Body of pancreas (tissue), 4 donors: ENCODE measurements at regions not wholly inside any gene's neighbourhood (a gene's known extent, or its start where the extent isn't known, plus 50 kb on each side); places are given as distances from the start of the nearest gene placed in this dataset.

Experiments
- ATAC-seq: fragments of 150-250 bp; one replicate; pipeline ENCODE4 v1.9.1; 2016
- DNase-seq, 4 donors: peaks; one replicate each; pipeline ENCODE4 v3.0.0-alpha.2; 2019
- H3K27ac ChIP-seq, 4 donors: fragments of 200-600 bp; sonication (generic); 1 replicate in 3 of 4; 2 replicates in 1 of 4; pipeline versions ENCODE4 v1.5.1 to v1.6.1; 2016 to 2019; ENCODE audit warnings: mild to moderate bottlenecking in 1 of 4, mixed read lengths in 1 of 4, moderate library complexity in 1 of 4
- H3K27me3 ChIP-seq, 2 donors: fragments of 200-600 bp; sonication (generic); one replicate each; pipeline ENCODE4 v1.6.0; 2016; ENCODE audit warnings: mild to moderate bottlenecking in 1 of 2
- H3K36me3 ChIP-seq, 2 donors: fragments of 200-600 bp; sonication (generic); replicated peaks in 1 of 2; 2 replicates each; pipeline ENCODE4 v1.5.1; 2016; ENCODE audit warnings: low read depth in 2 of 2; ENCODE audit not compliant: insufficient read depth in 1 of 2
- H3K4me1 ChIP-seq: fragments of 200-600 bp; sonication (generic); one replicate; pipeline ENCODE4 v1.6.0; 2016
- H3K4me3 ChIP-seq, 2 donors: fragments of 200-600 bp; sonication (generic); 1 replicate in 1 of 2; 2 replicates in 1 of 2; pipeline ENCODE4 v1.5.1; 2016 to 2019
- H3K9me3 ChIP-seq, 3 donors: fragments of 200-600 bp; sonication (generic); 1 replicate in 2 of 3; 2 replicates in 1 of 3; pipeline ENCODE4 v1.5.1; 2016
- CTCF ChIP-seq, 7 experiments: fragments of 450-650 bp in 4 of 7; fragments of 200-600 bp in 3 of 7; sonication (generic) in 3 of 7; IDR thresholded peaks; one replicate each; pipeline ENCODE4 v1.5.1; 2016 to 2019; ENCODE audit warnings: antibody characterized with exemption in 7 of 7
- POLR2A ChIP-seq, 3 donors: fragments of 450-650 bp; IDR thresholded peaks; one replicate each; pipeline ENCODE4 v1.6.1; 2016; ENCODE audit warnings: antibody characterized with exemption in 3 of 3, mild to moderate bottlenecking in 2 of 3
- WGBS, 2 donors: methylation state at CpG; one replicate each; pipeline ENCODE4 v1.1.5; 2017; 5-methylcytosine and 5-hydroxymethylcytosine counted together
- intact Hi-C: fragments of 100-400 bp; cut with DNase I; formaldehyde crosslinking; loops from one replicate; pipeline ENCODE4 v1.15.1; 2023

DNA sequence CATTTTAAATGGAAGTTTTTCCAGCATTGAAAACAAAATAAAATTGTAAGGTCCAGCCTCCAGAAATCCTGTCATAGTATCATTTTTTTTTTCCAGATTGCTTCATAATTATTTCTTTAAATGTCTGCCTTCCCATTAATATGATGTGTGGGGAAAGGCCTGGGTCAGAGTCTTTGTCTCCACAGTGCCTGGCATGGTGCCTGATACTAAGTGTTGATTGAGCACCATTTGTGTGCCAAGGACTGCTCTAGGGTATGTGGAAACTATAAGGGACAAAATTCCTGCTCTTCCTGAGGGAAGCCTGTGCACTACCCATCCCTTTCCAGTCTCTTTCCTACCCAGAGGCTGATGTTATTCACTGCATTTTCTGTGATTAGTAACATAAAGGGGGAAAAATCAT lies 53.1 kb upstream of the BEND4 start:
- Histone ChIP-seq H3K4me1 (no peaks in the 10 kb centered on the region), H3K27me3 (no peaks in the 10 kb centered on the region), H3K36me3 (no peaks in the 10 kb centered on the region), H3K4me3 (no peak overlapping the region), H3K9me3 (no peaks in the 10 kb centered on the region), H3K27ac (no peak overlapping the region)
- DNase-seq (no peak), ATAC-seq (no peak)
- intact Hi-C loops, result no loop called here
- TF ChIP-seq POLR2A (IDR thresholded peaks at IDR 0.05), result no peak
- no peak for TF ChIP-seq CTCF (IDR thresholded peaks at IDR 0.05)

DNA sequence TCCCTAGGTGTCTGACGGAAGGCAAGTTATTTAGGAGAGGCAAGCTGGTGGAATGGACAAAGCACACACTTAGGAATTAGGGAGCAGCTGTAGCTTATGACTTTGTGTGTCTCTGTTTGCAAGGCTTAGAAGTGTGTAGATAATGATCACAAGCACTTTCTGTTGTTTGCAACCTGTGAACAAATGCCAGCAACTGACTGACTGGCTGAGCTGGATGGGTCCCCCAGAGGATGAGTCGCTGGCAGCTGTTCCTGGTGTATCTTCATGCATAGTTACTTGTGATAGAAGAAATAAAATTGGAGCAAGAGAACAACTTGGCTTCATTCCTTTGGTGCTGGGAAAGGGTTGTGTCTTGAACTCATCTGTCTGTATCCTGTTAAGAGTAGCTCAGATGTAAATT lies 64.2 kb upstream of the BEND4 start:
- intact Hi-C loops, result no loop called here
- WGBS, 2 donors, result 77 to 78% methylated on average over 2 of the region's 2 CpGs
- ATAC-seq (no peak), DNase-seq (no peak)
- no peak overlapping the region for H3K27ac ChIP-seq
- H3K36me3 ChIP-seq, result no peaks in the 10 kb centered on the region
- no peak overlapping the region for H3K4me3 ChIP-seq
- H3K9me3 ChIP-seq, result no peaks in the 10 kb centered on the region
- TF ChIP-seq POLR2A (IDR thresholded peaks at IDR 0.05) (no peak), CTCF (IDR thresholded peaks at IDR 0.05) (no peak)
- H3K27me3 ChIP-seq, result no peaks in the 10 kb centered on the region
- H3K4me1 ChIP-seq, result no peaks in the 10 kb centered on the region

DNA sequence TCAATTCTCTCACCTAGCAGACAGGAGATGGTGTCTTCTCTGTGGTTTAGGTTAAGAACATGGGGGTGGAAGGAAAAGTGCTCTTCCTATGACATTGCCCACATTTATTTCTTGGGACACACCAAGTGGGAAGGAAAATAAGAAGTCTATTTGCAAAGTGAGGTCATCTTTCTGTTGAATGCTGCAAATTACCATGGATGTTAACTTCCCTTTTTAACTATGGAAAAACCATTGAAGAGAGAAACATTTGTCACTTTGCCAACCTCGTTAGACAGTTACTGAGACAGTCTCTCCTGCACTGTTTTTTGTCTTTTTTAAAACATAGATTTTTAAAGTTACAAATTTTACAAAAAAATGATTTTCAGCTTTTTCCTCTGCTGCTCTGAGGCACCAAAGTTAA lies 72.8 kb upstream of the BEND4 start:
- Histone ChIP-seq H3K4me3 (no peak overlapping the region), H3K36me3 (no peaks in the 10 kb centered on the region), H3K27me3 (no peaks in the 10 kb centered on the region), H3K4me1 (no peaks in the 10 kb centered on the region), H3K27ac (no peak overlapping the region), H3K9me3 (no peaks in the 10 kb centered on the region)
- DNase-seq (no peak), ATAC-seq (no peak)
- intact Hi-C loops, result no loop called here
- TF ChIP-seq POLR2A (IDR thresholded peaks at IDR 0.05) (no peak), CTCF (IDR thresholded peaks at IDR 0.05) (no peak)
- 32 to 62% methylated on average over 1 of the region's 1 CpG for WGBS, 2 donors

DNA sequence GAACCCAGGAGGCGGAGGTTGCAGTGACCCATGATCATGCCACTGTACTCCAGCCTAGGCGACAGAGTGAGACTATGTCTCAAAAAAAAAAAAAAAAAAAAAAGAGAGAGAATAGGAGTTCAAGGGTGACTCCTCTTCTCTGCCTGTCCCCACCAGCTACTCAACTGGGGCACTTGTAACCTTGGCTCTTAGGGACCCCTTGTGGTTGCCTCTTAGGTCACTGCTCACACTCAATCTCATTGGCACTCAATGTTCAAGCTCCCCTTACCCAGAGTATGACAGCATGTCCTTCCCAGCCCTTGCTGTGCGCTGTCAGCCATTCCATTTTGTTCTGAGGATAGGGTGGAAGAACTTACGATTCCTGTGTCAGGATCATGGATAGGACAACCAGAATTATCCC lies 82.4 kb upstream of the BEND4 start:
- DNase-seq, result no peak
- Histone ChIP-seq H3K27me3 (no peaks in the 10 kb centered on the region), H3K27ac (no peak overlapping the region), H3K4me1 (no peaks in the 10 kb centered on the region), H3K36me3 (no peaks in the 10 kb centered on the region), H3K9me3 (no peaks in the 10 kb centered on the region), H3K4me3 (no peak overlapping the region)
- intact Hi-C loops, result no loop called here
- ATAC-seq, result no peak
- 77 to 78% methylated on average over 4 of the region's 4 CpGs for WGBS, 2 donors
- TF ChIP-seq CTCF (IDR thresholded peaks at IDR 0.05) (no peak), POLR2A (IDR thresholded peaks at IDR 0.05) (no peak)

DNA sequence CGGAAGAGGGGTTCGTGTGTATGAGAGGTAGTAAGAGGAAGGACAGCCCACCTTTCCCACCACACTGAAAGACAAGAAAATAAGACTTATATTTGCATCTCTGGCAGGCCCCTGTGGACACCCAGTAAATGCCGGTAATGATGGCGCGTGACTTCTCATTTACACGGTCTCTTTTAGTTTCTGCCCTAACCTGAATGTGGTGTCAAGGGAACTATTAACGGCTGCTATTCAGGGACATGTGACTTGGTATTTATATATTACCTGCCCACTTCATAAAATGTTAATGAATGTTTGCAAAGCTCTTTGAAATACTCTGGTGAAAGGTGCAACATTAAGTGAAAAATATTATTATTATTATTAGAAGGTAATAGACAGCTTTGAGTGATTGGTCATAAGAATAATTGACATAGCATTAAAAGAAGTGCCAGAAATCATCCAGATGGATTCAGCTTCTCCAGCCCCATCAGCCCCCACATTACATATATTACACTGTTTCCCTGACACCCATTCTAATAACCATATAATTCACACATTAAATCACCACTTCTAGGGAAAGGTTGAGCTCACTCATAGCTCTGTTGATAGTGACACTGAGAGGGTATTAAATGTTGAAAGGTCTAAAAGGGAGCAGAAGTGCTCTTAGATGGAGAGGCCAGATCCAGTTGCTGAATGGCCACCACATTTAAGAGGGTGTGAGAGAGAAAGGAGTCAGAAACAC lies 83.0 kb upstream of the BEND4 start:
- no peak for ATAC-seq
- no peak overlapping the region for H3K4me3 ChIP-seq
- H3K36me3 ChIP-seq, result no peaks in the 10 kb centered on the region
- H3K9me3 ChIP-seq, result no peaks in the 10 kb centered on the region
- no peak for TF ChIP-seq POLR2A (IDR thresholded peaks at IDR 0.05)
- no peak for TF ChIP-seq CTCF (IDR thresholded peaks at IDR 0.05)
- WGBS, 2 donors, result 79 to 83% methylated on average over 7 of the region's 7 CpGs
- DNase-seq, result no peak
- H3K27me3 ChIP-seq, result no peaks in the 10 kb centered on the region
- no peaks in the 10 kb centered on the region for H3K4me1 ChIP-seq
- no peak overlapping the region for H3K27ac ChIP-seq
- intact Hi-C loops, result no loop called here
